SK-N-SH (cell line): ENCODE measurements at regions not wholly inside any gene's neighbourhood (a gene's known extent, or its start where the extent isn't known, plus 50 kb on each side); places are given as distances from the start of the nearest gene placed in this dataset.

ENCODE experiments used
- CTCF ChIA-PET: fragments of 300-600, 350-600 bp; formaldehyde crosslinking; extraction: SDS; loops from one replicate; lab custom pipeline; 2021; lab: Yijun Ruan, JAX
- POLR2A ChIA-PET: fragments of 350-600 bp; sonication (Branson Sonifier 250); formaldehyde crosslinking; extraction: SDS; loops from one replicate; lab custom pipeline; 2020; ENCODE audit warnings: antibody characterized with exemption, inconsistent platforms; lab: Yijun Ruan, JAX
- DNase-seq: peaks from one replicate; pipeline ENCODE4 v3.0.0; 2012
- H2AFZ ChIP-seq: fragments of 200-600 bp; sonication (generic); 2 replicates; pipeline ENCODE4 v1.8.1; 2016; ENCODE audit warnings: antibody characterized with exemption, mild to moderate bottlenecking, low read depth
- H3F3A ChIP-seq: fragments of 200-600 bp; sonication (generic); replicated peaks from 2 replicates; pipeline ENCODE3; 2016; ENCODE audit warnings: antibody characterized with exemption, mild to moderate bottlenecking; ENCODE audit not compliant: insufficient read depth
- H3K27ac ChIP-seq, 2 experiments: fragments of 200-500 bp in 1 of 2; fragments of 200-600 bp in 1 of 2; sonication (Bioruptor generic) in 1 of 2; sonication (generic), shearing (Covaris generic) in 1 of 2; 2 replicates each; pipeline versions ENCODE4 v1.5.1 to v1.6.1; 2014 to 2016; ENCODE audit warnings: low read depth in 2 of 2, inconsistent platforms in 1 of 2, low read length in 1 of 2, mild to moderate bottlenecking in 1 of 2, mixed read lengths in 1 of 2
- H3K27me3 ChIP-seq: fragments of 200-600 bp; sonication (generic), shearing (Covaris generic); 2 replicates; pipeline ENCODE4 v1.6.1; 2016; ENCODE audit warnings: mixed run types; ENCODE audit not compliant: insufficient read depth
- H3K36me3 ChIP-seq, 2 experiments: fragments of 200-500 bp in 1 of 2; fragments of 200-600 bp in 1 of 2; sonication (Bioruptor generic) in 1 of 2; sonication (generic) in 1 of 2; replicated peaks in 1 of 2; 2 replicates each; pipeline versions ENCODE3 to v1.5.1; 2014 to 2016; ENCODE audit warnings: low read length in 1 of 2, mild to moderate bottlenecking in 1 of 2; ENCODE audit not compliant: insufficient read depth in 2 of 2, control insufficient read depth in 1 of 2
- H3K4me1 ChIP-seq, 2 experiments: fragments of 200-500 bp in 1 of 2; fragments of 200-600 bp in 1 of 2; sonication (Bioruptor generic) in 1 of 2; sonication (generic), shearing (Covaris generic) in 1 of 2; 2 replicates each; pipeline versions ENCODE4 v1.5.1 to v1.6.1; 2014 to 2016; ENCODE audit warnings: low read depth in 1 of 2, low read length in 1 of 2, mixed run types in 1 of 2; ENCODE audit not compliant: insufficient read depth in 2 of 2, control insufficient read depth in 1 of 2
- H3K4me2 ChIP-seq: fragments of 200-600 bp; sonication (generic), shearing (Covaris generic); 2 replicates; pipeline ENCODE4 v1.6.1; 2017; ENCODE audit warnings: mixed run types
- H3K4me3 ChIP-seq, 2 experiments: fragments of 200-500 bp in 1 of 2; fragments of 200-600 bp in 1 of 2; sonication (Bioruptor generic) in 1 of 2; sonication (generic), shearing (Covaris generic) in 1 of 2; 2 replicates each; pipeline versions ENCODE4 v1.5.1 to v1.8.1; 2014 to 2016; ENCODE audit warnings: low read depth in 2 of 2, inconsistent platforms in 1 of 2, low read length in 1 of 2, mild to moderate bottlenecking in 1 of 2, mixed read lengths in 1 of 2, moderate library complexity in 1 of 2
- H3K79me2 ChIP-seq: fragments of 200-600 bp; sonication (generic); 2 replicates; pipeline ENCODE4 v1.8.1; 2017; ENCODE audit warnings: mild to moderate bottlenecking; ENCODE audit not compliant: insufficient read depth
- H3K9ac ChIP-seq: fragments of 200-600 bp; sonication (generic); 2 replicates; pipeline ENCODE4 v1.6.1; 2017; ENCODE audit warnings: mixed run types
- H3K9me2 ChIP-seq: fragments of 200-600 bp; sonication (generic); 2 replicates; pipeline ENCODE4 v1.6.1; 2017; ENCODE audit warnings: mixed run types
- H3K9me3 ChIP-seq: fragments of 200-600 bp; sonication (generic); 2 replicates; pipeline ENCODE4 v1.6.1; 2017; ENCODE audit warnings: mixed run types, mild to moderate bottlenecking, moderate library complexity
- H4K20me1 ChIP-seq: fragments of 200-600 bp; sonication (generic); 2 replicates; pipeline ENCODE4 v1.6.1; 2017; ENCODE audit warnings: mild to moderate bottlenecking, mixed run types; ENCODE audit not compliant: insufficient read depth
- CHD2 ChIP-seq: fragments of 150-350 bp; IDR thresholded peaks from 2 replicates; pipeline ENCODE4 v1.6.1; 2018; ENCODE audit warnings: low read length; ENCODE audit not compliant: partially characterized antibody
- EZH2phosphoT487 ChIP-seq: fragments of 200-600 bp; sonication (generic); IDR thresholded peaks from 2 replicates; pipeline ENCODE4 v1.6.1; 2017; ENCODE audit warnings: low read depth, mixed run types, mild to moderate bottlenecking, antibody characterized with exemption, moderate library complexity, borderline replicate concordance
- JUND ChIP-seq: IDR thresholded peaks from 2 replicates; pipeline ENCODE4 v1.4.0; 2012
- MEF2A ChIP-seq: IDR thresholded peaks from 2 replicates; pipeline ENCODE4 v1.4.0; 2012; ENCODE audit warnings: low read depth, borderline replicate concordance
- RCOR1 ChIP-seq: fragments of 150-350 bp; IDR thresholded peaks from 2 replicates; pipeline ENCODE4 v1.6.1; 2017; ENCODE audit warnings: antibody characterized with exemption, low read length
- RFX5 ChIP-seq: IDR thresholded peaks from 2 replicates; pipeline ENCODE4 v1.6.1; 2012; ENCODE audit warnings: mild to moderate bottlenecking, improper control_type of control experiment, low read length
- RXRA ChIP-seq: IDR thresholded peaks from 2 replicates; pipeline ENCODE4 v1.4.0; 2012; ENCODE audit warnings: low read depth, mild to moderate bottlenecking, borderline replicate concordance
- WGBS: methylation state at CpG from one replicate; pipeline ENCODE4 v1.1.6; 2017; ENCODE audit warnings: low lambda C conversion rate; 5-methylcytosine and 5-hydroxymethylcytosine counted together
- TF ChIP-seq, protein P1 (sequence below): IDR thresholded peaks from 2 replicates; pipeline ENCODE4; 2012
- TF ChIP-seq, protein P2 (sequence below): IDR thresholded peaks from 2 replicates; pipeline ENCODE4 v1.6.1; 2012; ENCODE audit warnings: mild to moderate bottlenecking, low read depth, low read length, moderate library complexity
- TF ChIP-seq, protein P3 (sequence below): fragments of 200-600 bp; sonication (generic); IDR thresholded peaks from 2 replicates; pipeline ENCODE4 v1.6.1; 2017; ENCODE audit warnings: antibody characterized with exemption, mild to moderate bottlenecking, moderate library complexity

DNA sequence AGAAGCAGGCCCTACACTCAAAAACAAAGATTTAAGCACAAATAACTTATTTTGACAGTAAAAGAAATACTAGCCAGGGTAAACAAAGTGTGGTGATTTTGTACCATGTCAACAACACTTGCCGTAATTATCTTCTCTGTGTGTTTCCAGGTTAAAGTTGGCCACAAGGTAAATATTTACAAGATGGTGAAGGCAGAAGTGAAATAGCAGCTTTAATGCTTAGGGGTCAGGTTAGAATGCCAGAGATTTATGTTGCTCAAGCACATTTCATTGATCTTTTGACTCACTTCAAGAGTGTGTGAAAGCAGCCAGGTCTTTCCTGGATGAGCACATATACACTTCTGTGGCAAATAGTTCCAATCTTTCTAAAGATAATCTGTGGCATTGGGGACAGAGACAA is 270.2 kb upstream of the LUZP2 start:
- Histone ChIP-seq H3K79me2 (no peaks in the 10 kb centered on the region), H3K4me1 (no peaks in the 10 kb centered on the region), H3K27ac (no peak overlapping the region), H3K27me3 (no peaks in the 10 kb centered on the region), H3K9me2 (no peaks in the 10 kb centered on the region), H3F3A (no peaks in the 10 kb centered on the region), H3K9me3 (no peaks in the 10 kb centered on the region), H3K4me3 (no peak overlapping the region), H2AFZ (no peak overlapping the region), H3K36me3 (no peaks in the 10 kb centered on the region), H4K20me1 (no peaks in the 10 kb centered on the region), H3K4me2 (no peak overlapping the region), H3K9ac (no peak overlapping the region)
- ChIA-PET CTCF (no interaction called here), POLR2A (no interaction called here)
- WGBS, result 90% methylated on average over 1 of the region's 1 CpG
- TF ChIP-seq RFX5, result no peak
- TF ChIP-seq, protein P1, sequence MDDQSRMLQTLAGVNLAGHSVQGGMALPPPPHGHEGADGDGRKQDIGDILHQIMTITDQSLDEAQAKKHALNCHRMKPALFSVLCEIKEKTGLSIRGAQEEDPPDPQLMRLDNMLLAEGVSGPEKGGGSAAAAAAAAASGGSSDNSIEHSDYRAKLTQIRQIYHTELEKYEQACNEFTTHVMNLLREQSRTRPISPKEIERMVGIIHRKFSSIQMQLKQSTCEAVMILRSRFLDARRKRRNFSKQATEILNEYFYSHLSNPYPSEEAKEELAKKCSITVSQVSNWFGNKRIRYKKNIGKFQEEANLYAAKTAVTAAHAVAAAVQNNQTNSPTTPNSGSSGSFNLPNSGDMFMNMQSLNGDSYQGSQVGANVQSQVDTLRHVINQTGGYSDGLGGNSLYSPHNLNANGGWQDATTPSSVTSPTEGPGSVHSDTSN, result no peak
- DNase-seq, result no peak

DNA sequence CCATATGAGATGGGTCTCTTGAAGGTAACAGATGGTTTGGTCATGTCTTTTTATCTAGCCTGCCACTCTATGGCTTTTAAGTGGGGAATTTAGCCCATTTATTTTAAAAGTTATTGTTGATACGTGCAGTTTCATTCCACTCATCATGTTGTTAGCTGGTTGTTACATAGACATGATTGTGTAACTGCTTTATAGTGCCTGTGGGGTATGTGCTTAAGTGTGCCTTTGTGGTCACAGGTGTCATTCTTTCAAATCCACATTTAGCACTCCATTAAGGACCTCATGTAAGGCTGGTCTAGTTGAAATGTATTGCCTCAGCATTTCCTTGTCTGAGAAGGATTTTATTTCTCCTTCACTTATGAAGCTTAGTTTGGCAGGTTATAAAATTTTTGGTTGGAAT is 263.8 kb upstream of the LUZP2 start:
- H3K4me1 ChIP-seq, result peaks cover 0 to 5% of the 10 kb centered on the region in 2 experiments; a peak in 1 of 4 replicates
- POLR2A ChIA-PET, result no interaction called here
- no peaks in the 10 kb centered on the region for H3K36me3 ChIP-seq
- H4K20me1 ChIP-seq, result no peaks in the 10 kb centered on the region
- no peaks in the 10 kb centered on the region for H3K9me2 ChIP-seq
- no peak overlapping the region for H3K4me3 ChIP-seq
- no peak overlapping the region for H3K9ac ChIP-seq
- no peak overlapping the region for H3K27ac ChIP-seq
- TF ChIP-seq CHD2 (no peak), RXRA (no peak), EZH2phosphoT487 (no peak), MEF2A (no peak), JUND (no peak), RCOR1 (no peak)
- TF ChIP-seq, protein P2, sequence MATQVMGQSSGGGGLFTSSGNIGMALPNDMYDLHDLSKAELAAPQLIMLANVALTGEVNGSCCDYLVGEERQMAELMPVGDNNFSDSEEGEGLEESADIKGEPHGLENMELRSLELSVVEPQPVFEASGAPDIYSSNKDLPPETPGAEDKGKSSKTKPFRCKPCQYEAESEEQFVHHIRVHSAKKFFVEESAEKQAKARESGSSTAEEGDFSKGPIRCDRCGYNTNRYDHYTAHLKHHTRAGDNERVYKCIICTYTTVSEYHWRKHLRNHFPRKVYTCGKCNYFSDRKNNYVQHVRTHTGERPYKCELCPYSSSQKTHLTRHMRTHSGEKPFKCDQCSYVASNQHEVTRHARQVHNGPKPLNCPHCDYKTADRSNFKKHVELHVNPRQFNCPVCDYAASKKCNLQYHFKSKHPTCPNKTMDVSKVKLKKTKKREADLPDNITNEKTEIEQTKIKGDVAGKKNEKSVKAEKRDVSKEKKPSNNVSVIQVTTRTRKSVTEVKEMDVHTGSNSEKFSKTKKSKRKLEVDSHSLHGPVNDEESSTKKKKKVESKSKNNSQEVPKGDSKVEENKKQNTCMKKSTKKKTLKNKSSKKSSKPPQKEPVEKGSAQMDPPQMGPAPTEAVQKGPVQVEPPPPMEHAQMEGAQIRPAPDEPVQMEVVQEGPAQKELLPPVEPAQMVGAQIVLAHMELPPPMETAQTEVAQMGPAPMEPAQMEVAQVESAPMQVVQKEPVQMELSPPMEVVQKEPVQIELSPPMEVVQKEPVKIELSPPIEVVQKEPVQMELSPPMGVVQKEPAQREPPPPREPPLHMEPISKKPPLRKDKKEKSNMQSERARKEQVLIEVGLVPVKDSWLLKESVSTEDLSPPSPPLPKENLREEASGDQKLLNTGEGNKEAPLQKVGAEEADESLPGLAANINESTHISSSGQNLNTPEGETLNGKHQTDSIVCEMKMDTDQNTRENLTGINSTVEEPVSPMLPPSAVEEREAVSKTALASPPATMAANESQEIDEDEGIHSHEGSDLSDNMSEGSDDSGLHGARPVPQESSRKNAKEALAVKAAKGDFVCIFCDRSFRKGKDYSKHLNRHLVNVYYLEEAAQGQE, result no peak
- TF ChIP-seq, protein P3, sequence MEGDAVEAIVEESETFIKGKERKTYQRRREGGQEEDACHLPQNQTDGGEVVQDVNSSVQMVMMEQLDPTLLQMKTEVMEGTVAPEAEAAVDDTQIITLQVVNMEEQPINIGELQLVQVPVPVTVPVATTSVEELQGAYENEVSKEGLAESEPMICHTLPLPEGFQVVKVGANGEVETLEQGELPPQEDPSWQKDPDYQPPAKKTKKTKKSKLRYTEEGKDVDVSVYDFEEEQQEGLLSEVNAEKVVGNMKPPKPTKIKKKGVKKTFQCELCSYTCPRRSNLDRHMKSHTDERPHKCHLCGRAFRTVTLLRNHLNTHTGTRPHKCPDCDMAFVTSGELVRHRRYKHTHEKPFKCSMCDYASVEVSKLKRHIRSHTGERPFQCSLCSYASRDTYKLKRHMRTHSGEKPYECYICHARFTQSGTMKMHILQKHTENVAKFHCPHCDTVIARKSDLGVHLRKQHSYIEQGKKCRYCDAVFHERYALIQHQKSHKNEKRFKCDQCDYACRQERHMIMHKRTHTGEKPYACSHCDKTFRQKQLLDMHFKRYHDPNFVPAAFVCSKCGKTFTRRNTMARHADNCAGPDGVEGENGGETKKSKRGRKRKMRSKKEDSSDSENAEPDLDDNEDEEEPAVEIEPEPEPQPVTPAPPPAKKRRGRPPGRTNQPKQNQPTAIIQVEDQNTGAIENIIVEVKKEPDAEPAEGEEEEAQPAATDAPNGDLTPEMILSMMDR, result no peak
- H3K79me2 ChIP-seq, result no peaks in the 10 kb centered on the region
- WGBS, result 62% methylated on average over 1 of the region's 1 CpG
- H2AFZ ChIP-seq, result no peak overlapping the region
- DNase-seq, result no peak
- H3K27me3 ChIP-seq, result no peaks in the 10 kb centered on the region
- CTCF ChIA-PET, result no interaction called here
- H3K9me3 ChIP-seq, result no peaks in the 10 kb centered on the region
- H3K4me2 ChIP-seq, result no peak overlapping the region
- no peaks in the 10 kb centered on the region for H3F3A ChIP-seq
